Urinary bladder (tissue), 3 donors: ENCODE measurements at regions not wholly inside any gene's neighbourhood (a gene's known extent, or its start where the extent isn't known, plus 50 kb on each side); places are given as distances from the start of the nearest gene placed in this dataset.

Experiments
- DNase-seq: peaks from one replicate; pipeline ENCODE4 v3.0.0-alpha.2; 2015; ENCODE audit errors: extremely low spot score
- H3K27ac ChIP-seq: one replicate; pipeline ENCODE4 v1.5.1; 2013; ENCODE audit warnings: low read depth, mild to moderate bottlenecking, moderate library complexity
- H3K36me3 ChIP-seq: one replicate; pipeline ENCODE4 v1.6.1; 2013; ENCODE audit warnings: mild to moderate bottlenecking, moderate library complexity; ENCODE audit not compliant: insufficient read depth
- H3K4me1 ChIP-seq: one replicate; pipeline ENCODE4 v1.6.1; 2013; ENCODE audit warnings: mild to moderate bottlenecking, moderate library complexity; ENCODE audit not compliant: insufficient read depth
- H3K4me3 ChIP-seq: one replicate; pipeline ENCODE4 v1.5.1; 2013; ENCODE audit warnings: low read depth, low read length
- WGBS: extraction: QIAGEN DNeasy Blood & Tissue Kit; methylation state at CpG from one replicate; pipeline ENCODE4 v1.1.7; 2013; 5-methylcytosine and 5-hydroxymethylcytosine counted together
- donor health status: healthy with polysubstance abuse.
- donor health status: healthy.

DNA sequence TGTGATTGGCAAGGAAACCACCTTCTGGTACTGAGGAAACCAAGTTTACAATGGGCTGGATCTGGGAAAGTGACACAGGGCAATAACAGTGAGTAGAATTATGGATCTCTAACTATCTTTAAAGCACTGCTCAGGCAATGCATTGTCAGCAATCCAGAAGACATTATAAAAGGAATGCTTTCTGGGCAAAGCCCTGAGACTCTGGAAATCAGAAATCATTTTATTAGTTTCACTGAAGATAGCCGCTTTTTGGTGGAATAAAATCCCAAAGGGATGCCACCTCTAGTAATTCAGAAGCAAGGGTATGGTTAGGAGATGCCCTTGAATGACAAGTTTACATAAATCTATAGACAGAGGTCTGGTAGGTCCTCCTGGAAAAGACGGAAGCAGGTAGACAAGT is 211.1 kb downstream of the DMRT2 start:
- 76% methylated on average over 2 of the region's 2 CpGs for WGBS
- Histone ChIP-seq H3K4me1 (no peaks in the 10 kb centered on the region), H3K4me3 (no peak overlapping the region), H3K27ac (no peak overlapping the region), H3K36me3 (no peaks in the 10 kb centered on the region)
- DNase-seq: no peak

DNA sequence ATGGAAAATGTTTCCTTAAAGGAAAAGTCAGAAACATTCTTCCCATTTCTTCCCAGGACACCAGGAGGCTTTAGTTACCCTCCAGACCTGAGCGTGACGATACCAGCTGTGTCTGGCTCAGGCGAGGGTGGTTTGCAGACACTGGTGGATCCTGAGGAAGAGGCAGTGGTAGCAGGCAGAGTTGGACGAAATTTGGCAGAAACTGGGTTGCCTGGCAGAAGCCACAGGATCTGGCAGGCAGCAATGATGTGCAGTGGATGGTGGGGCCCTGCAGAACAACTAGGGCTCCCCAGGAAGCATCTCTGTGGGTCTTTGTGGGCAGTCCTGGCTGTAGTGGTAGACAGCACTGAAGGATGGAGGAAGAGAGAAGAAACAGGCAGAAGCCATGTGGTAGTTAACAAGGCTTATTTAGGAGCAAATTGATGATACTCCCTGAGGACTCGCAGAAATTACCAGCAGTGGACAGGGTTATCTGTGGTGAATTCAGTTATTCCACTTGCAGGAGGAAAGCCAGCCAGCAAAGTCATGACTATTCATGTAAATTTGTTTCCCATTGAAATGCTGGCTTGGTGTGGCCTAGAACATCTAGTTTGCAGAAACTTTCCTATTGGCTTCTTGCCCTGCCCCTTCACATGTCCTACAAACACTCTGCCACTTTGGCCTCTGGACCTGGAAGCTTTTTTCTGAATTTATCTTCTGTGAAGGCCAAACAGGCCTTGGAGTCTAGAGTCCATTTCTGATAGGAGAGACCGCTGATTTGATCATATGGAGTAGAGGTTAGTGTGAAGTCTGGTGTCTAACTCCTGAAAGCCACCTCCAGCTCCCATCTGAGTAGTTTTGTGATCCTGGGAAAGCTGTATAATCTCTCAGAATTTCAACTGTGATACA is 212.0 kb downstream of the DMRT2 start:
- WGBS: 75% methylated on average over 6 of the region's 6 CpGs
- Histone ChIP-seq H3K4me1 (no peaks in the 10 kb centered on the region), H3K4me3 (no peak overlapping the region), H3K27ac (no peak overlapping the region), H3K36me3 (no peaks in the 10 kb centered on the region)
- DNase-seq: no peak

DNA sequence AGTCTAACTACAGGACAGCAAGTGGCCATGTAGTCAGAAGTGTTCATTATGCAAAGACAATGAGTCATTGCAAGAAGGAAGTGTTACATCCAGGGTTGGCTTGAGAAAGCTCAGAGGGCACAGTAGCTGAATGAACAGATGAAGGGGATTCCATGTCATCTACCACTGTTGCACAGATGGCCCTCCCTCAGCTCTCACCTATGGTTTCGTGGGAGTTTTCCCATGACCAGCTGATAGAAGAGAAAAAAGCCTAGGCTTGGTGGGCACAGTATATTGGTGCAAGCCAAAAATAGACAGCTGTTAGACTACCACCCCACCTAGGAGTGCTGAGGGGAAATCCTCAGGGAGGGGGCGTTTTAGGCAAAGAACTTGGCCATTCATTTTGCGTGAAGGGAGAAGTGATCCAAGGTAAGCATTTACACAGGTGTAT is 217.0 kb downstream of the DMRT2 start:
- no peak overlapping the region for H3K4me3 ChIP-seq
- DNase-seq: no peak
- H3K36me3 ChIP-seq: no peaks in the 10 kb centered on the region
- no peak overlapping the region for H3K27ac ChIP-seq
- no peaks in the 10 kb centered on the region for H3K4me1 ChIP-seq
- WGBS: 71% methylated on average over 3 of the region's 3 CpGs

GRCh38 chr9:1267581-1267980 is 217.4 kb downstream of the DMRT2 start:
- DNase-seq: no peak
- H3K4me3 ChIP-seq: no peak overlapping the region
- 76% methylated on average over 5 of the region's 5 CpGs for WGBS
- H3K4me1 ChIP-seq: no peaks in the 10 kb centered on the region
- H3K36me3 ChIP-seq: no peaks in the 10 kb centered on the region
- no peak overlapping the region for H3K27ac ChIP-seq

- no peak overlapping the region for H3K27ac ChIP-seq
- H3K4me3 ChIP-seq: no peak overlapping the region
- WGBS: 53% methylated on average over 6 of the region's 6 CpGs
- H3K36me3 ChIP-seq: no peaks in the 10 kb centered on the region
- no peaks in the 10 kb centered on the region for H3K4me1 ChIP-seq
- DNase-seq: no peak
Measured at GRCh38 chr9:1269533-1270315, 219.6 kb downstream of the DMRT2 start.

DNA sequence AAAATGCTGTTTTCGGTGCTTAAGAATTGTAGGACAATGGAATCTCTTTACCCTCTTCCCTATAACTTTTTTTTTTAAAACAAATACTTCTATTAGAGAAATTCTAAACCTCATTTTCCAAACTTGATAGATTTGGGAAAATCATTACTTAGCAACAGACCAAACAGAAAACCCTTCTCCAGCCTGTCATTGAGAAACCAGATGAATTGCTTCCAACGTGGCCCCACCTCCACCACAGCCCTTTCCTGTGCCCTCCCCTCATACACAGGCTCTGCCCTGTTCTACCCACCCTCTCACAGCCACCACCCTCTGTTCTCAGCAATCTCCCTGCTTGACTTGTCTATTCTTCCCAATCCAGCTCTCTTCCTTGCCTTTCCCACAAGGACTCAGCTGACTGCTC is 221.2 kb downstream of the DMRT2 start:
- DNase-seq: no peak
- H3K4me3 ChIP-seq: no peak overlapping the region
- no peak overlapping the region for H3K27ac ChIP-seq
- H3K4me1 ChIP-seq: no peaks in the 10 kb centered on the region
- H3K36me3 ChIP-seq: no peaks in the 10 kb centered on the region
- WGBS: 68% methylated on average over 2 of the region's 2 CpGs

DNA sequence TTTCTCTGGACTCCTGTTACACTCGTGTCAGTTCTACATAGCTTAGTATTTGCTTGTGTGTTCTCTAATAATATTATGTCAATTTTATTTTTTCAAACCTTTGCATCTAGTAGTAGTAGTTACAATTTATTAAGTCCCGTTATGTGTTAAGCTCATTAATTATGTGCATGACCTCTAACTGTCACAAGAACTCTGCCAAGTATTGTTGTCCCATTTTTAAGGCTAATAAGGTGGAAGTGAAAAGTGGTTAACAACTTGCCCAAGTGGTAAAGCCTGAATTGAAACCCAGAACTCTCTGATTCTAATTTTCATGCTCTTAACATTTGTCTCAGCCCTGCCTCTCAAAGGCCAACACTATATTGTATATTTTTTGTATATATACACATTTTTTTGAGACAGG is 221.6 kb downstream of the DMRT2 start:
- no peak for DNase-seq
- Histone ChIP-seq H3K4me1 (no peaks in the 10 kb centered on the region), H3K36me3 (no peaks in the 10 kb centered on the region), H3K4me3 (no peak overlapping the region), H3K27ac (no peak overlapping the region)
- 78% methylated on average over 2 of the region's 2 CpGs for WGBS

DNA sequence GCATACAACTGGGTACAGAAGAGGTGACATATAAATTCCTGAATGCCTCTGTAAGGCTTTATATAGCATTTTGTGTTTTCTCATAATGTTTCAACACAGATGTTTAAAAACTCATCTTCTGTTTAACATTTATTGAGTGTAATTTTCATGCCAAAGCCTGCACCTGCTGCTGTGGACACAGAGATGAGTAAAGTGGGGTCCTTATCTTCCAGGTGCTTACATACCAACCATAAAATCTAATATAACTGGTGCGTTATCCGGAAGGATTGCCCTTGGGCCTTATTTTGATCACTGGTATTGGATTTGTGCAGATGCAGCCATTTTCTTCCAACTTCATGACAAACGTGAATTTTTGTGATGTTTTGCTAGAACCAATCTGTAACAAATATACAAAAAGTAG is 222.3 kb downstream of the DMRT2 start:
- Histone ChIP-seq H3K4me1 (no peaks in the 10 kb centered on the region), H3K27ac (no peak overlapping the region), H3K4me3 (no peak overlapping the region), H3K36me3 (no peaks in the 10 kb centered on the region)
- no peak for DNase-seq
- 78% methylated on average over 3 of the region's 3 CpGs for WGBS

DNA sequence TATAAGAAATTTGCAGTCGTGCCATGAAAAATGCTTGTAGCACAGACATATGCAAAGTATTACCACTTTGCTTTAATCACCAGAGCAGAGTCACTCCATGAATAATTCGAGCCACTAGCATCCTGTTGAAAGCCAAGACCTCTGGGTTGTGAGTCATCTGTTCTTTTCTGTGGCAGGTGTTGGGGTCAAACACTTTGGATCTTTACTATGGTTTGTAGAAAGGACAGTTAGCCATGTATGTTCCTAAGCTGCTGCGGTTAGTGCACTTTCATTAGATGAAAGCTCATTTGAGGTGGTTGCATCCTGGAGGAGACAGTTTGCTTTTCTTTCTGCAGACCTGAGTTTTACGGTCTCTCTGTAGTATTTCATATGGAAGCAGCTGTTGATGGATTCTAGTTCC is 223.7 kb downstream of the DMRT2 start:
- Histone ChIP-seq H3K27ac (no peak overlapping the region), H3K36me3 (no peaks in the 10 kb centered on the region), H3K4me3 (no peak overlapping the region), H3K4me1 (no peaks in the 10 kb centered on the region)
- no peak for DNase-seq
- WGBS: 56% methylated on average over 4 of the region's 4 CpGs

DNA sequence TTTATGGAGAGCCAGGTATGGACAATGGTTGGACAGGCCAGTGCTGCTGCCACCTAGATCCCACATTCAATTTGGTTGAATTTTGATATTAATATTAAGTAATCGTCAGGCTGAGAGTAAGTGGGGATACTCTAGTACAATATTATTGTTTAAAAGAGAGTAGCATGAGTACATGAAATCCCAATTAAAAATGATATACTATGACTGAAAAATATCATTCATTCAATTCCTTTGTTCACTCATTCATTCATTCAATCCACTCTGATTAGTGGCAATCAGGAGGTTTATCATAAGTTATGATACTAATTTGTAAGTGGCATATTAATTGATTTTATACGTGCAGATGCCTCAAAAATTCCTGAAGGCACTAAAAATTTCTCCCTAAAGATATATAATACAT is 224.2 kb downstream of the DMRT2 start:
- no peak overlapping the region for H3K27ac ChIP-seq
- H3K4me1 ChIP-seq: no peaks in the 10 kb centered on the region
- H3K4me3 ChIP-seq: no peak overlapping the region
- WGBS: 94% methylated on average over 2 of the region's 2 CpGs
- H3K36me3 ChIP-seq: no peaks in the 10 kb centered on the region
- no peak for DNase-seq

- Histone ChIP-seq H3K4me1 (no peaks in the 10 kb centered on the region), H3K4me3 (no peak overlapping the region), H3K36me3 (no peaks in the 10 kb centered on the region), H3K27ac (no peak overlapping the region)
- no peak for DNase-seq
- WGBS: 57% methylated on average over 2 of the region's 2 CpGs
Measured at GRCh38 chr9:1276474-1276873, 226.3 kb downstream of the DMRT2 start.

- 89% methylated on average over 2 of the region's 2 CpGs for WGBS
- Histone ChIP-seq H3K4me3 (no peak overlapping the region), H3K36me3 (no peaks in the 10 kb centered on the region), H3K27ac (no peak overlapping the region), H3K4me1 (no peaks in the 10 kb centered on the region)
- no peak for DNase-seq
Measured at GRCh38 chr9:1284727-1285126, 234.6 kb downstream of the DMRT2 start.

DNA sequence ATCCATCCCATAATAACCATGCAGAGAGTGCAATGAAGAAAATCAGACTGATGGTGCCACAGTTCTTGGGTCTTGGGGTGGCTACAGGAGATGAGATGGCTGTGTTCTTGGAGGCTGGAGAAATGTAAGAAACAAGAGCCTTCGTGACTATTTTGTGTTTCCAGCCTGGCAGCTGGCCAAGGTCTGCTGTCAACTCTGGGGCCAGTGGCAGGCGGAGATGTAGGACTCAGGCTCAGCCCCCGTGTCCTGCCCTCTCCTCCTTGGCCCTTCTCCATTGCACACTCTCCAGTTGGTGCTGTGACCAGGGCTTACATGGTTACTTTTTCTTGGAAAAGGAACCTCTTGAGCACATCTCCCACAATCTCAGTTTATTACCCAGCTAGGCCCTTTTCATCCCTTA is 235.4 kb downstream of the DMRT2 start:
- no peak overlapping the region for H3K4me3 ChIP-seq
- H3K27ac ChIP-seq: no peak overlapping the region
- H3K4me1 ChIP-seq: no peaks in the 10 kb centered on the region
- DNase-seq: no peak
- WGBS: 40% methylated on average over 3 of the region's 3 CpGs
- H3K36me3 ChIP-seq: no peaks in the 10 kb centered on the region

DNA sequence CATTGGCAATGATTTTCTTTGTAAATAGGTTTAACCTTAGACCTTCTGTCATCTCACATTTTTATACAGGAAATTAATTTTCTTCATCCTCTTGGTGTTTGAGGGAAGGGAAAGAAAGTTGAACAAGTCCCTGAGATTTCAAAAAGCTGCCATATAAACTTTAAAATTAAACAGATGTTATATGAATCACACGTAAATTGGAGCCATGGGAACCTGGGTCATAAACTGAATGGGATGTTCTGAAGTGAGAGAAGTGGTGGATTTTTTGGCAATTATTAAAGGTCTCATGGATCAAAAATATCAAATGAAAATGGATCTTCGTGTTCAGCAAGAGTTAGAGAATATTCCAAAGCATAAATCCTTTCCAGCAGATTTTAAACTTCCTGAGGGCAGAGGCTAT is 242.2 kb downstream of the DMRT2 start:
- H3K4me1 ChIP-seq: no peaks in the 10 kb centered on the region
- H3K36me3 ChIP-seq: no peaks in the 10 kb centered on the region
- no peak overlapping the region for H3K27ac ChIP-seq
- DNase-seq: no peak
- WGBS: 24% methylated on average over 2 of the region's 2 CpGs
- H3K4me3 ChIP-seq: no peak overlapping the region
